SK-N-SH treated with all-trans-retinoic acid at 6 μM for 48 hours (cell line): ENCODE measurements at regions not wholly inside any gene's neighbourhood (a gene's known extent, or its start where the extent isn't known, plus 50 kb on each side); places are given as distances from the start of the nearest gene placed in this dataset.

Experiments
- ARNTL ChIP-seq: fragments of 450-650 bp; formaldehyde crosslinking; IDR thresholded peaks from 2 replicates; pipeline ENCODE4 v1.5.0; 2020; ENCODE audit warnings: low read depth, mild to moderate bottlenecking, moderate library complexity, borderline replicate concordance
- CREB5 ChIP-seq: fragments of 250-450 bp; sonication (Bioruptor Pico); IDR thresholded peaks from 2 replicates; pipeline ENCODE4 v1.5.1; 2020; ENCODE audit warnings: low read depth, mild to moderate bottlenecking, moderate library complexity
- CSRNP3 ChIP-seq: fragments of 250-450 bp; sonication (Bioruptor Pico); IDR thresholded peaks from 2 replicates; pipeline ENCODE4 v1.5.1; 2021; ENCODE audit warnings: mild to moderate bottlenecking, moderate library complexity
- ESRRG ChIP-seq: fragments of 250-450 bp; sonication (Bioruptor Pico); IDR thresholded peaks from 2 replicates; pipeline ENCODE4 v1.6.1; 2021; ENCODE audit warnings: mild to moderate bottlenecking
- GLIS3 ChIP-seq: fragments of 250-450 bp; sonication (Bioruptor Pico); IDR thresholded peaks from 2 replicates; pipeline ENCODE4 v1.5.0; 2020; ENCODE audit warnings: mild to moderate bottlenecking, moderate library complexity
- PATZ1 ChIP-seq: fragments of 250-450 bp; sonication (Bioruptor Pico); IDR thresholded peaks from 2 replicates; pipeline ENCODE4 v1.8.0; 2020; ENCODE audit warnings: mild to moderate bottlenecking, moderate library complexity, borderline replicate concordance
- SNAI2 ChIP-seq: fragments of 250-450 bp; sonication (Bioruptor Pico); IDR thresholded peaks from 2 replicates; pipeline ENCODE4 v1.5.0; 2020; ENCODE audit warnings: mild to moderate bottlenecking, moderate library complexity
- TOX ChIP-seq: fragments of 250-450 bp; sonication (Bioruptor Pico); IDR thresholded peaks from 2 replicates; pipeline ENCODE4 v1.8.0; 2021; ENCODE audit warnings: mild to moderate bottlenecking, moderate library complexity, borderline replicate concordance
- ZC3H10 ChIP-seq: fragments of 250-450 bp; sonication (Bioruptor Pico); IDR thresholded peaks from 2 replicates; pipeline ENCODE4 v1.5.1; 2021; ENCODE audit warnings: mild to moderate bottlenecking, moderate library complexity
- ZFP3 ChIP-seq: fragments of 250-450 bp; sonication (Bioruptor Pico); IDR thresholded peaks from 2 replicates; pipeline ENCODE4 v1.5.0; 2020; ENCODE audit warnings: mild to moderate bottlenecking, moderate library complexity
- ZFP30 ChIP-seq: fragments of 450-650 bp; formaldehyde crosslinking; IDR thresholded peaks from 2 replicates; pipeline ENCODE4 v1.5.0; 2022; ENCODE audit warnings: mild to moderate bottlenecking, moderate library complexity
- ZNF70 ChIP-seq: fragments of 450-650 bp; formaldehyde crosslinking; IDR thresholded peaks from 2 replicates; pipeline ENCODE4 v1.5.0; 2020; ENCODE audit warnings: mild to moderate bottlenecking, moderate library complexity
- ZNF8 ChIP-seq: fragments of 450-650 bp; formaldehyde crosslinking; IDR thresholded peaks from 2 replicates; pipeline ENCODE4 v1.5.0; 2020; ENCODE audit warnings: mild to moderate bottlenecking, moderate library complexity

GRCh38 chr10:70974351-70974901, 86.1 kb upstream of the PCBD1 start:
- no peak for TF ChIP-seq ZFP30
- no peak for TF ChIP-seq ZFP3 (CRISPR knock-in tag)
- no peak for TF ChIP-seq ARNTL (CRISPR knock-in tag)
- TF ChIP-seq ZNF8 (CRISPR knock-in tag) = no peak
- no peak for TF ChIP-seq PATZ1 (CRISPR knock-in tag)
- TF ChIP-seq GLIS3 (CRISPR knock-in tag) = no peak
- TF ChIP-seq ZC3H10 (CRISPR knock-in tag) = no peak
- no peak for TF ChIP-seq TOX (CRISPR knock-in tag)
- TF ChIP-seq CSRNP3 (CRISPR knock-in tag) = no peak
- TF ChIP-seq ZNF70 = no peak
- TF ChIP-seq ESRRG (CRISPR knock-in tag) = no peak
- no peak for TF ChIP-seq CREB5 (CRISPR knock-in tag)
- no peak for TF ChIP-seq SNAI2 (CRISPR knock-in tag)
